SK-N-MC (cell line): ENCODE measurements at regions not wholly inside any gene's neighbourhood (a gene's known extent, or its start where the extent isn't known, plus 50 kb on each side); places are given as distances from the start of the nearest gene placed in this dataset.

Experiments
- DNase-seq: peaks from one replicate; pipeline ENCODE4 v3.0.0-alpha.2; 2011; ENCODE audit warnings: low read depth, low spot score
- H3K27ac ChIP-seq: fragments of 200-600 bp; sonication (generic); 2 replicates; pipeline ENCODE4 v1.5.1; 2016; ENCODE audit warnings: mixed run types
- H3K36me3 ChIP-seq: fragments of 200-600 bp; sonication (generic); 2 replicates; pipeline ENCODE4 v1.6.1; 2017; ENCODE audit warnings: antibody characterized with exemption, low read length, mixed read lengths; ENCODE audit not compliant: insufficient read depth
- H3K4me3 ChIP-seq: fragments of 200-600 bp; sonication (generic); 2 replicates; pipeline ENCODE4 v1.5.1; 2016
- H3K9ac ChIP-seq: fragments of 200-600 bp; sonication (generic); 2 replicates; pipeline ENCODE4 v1.8.0; 2017; ENCODE audit warnings: mixed run types, mixed read lengths; ENCODE audit not compliant: insufficient read length
- H3K9me3 ChIP-seq: fragments of 200-600 bp; sonication (generic); 2 replicates; pipeline ENCODE4 v1.6.1; 2017; ENCODE audit warnings: low read depth, mild to moderate bottlenecking, antibody characterized with exemption, low read length, moderate library complexity, mixed read lengths
- EZH2 ChIP-seq: fragments of 200-600 bp; sonication (generic); IDR thresholded peaks from one replicate; pipeline ENCODE4 v1.6.1; 2017; ENCODE audit warnings: antibody characterized with exemption
- FOXP2 ChIP-seq: optimal IDR thresholded peaks from 2 replicates; pipeline ENCODE3; 2011; ENCODE audit warnings: mild to moderate bottlenecking, moderate library complexity; ENCODE audit not compliant: insufficient read depth; ENCODE audit errors: extremely low read length, control extremely low read depth
- POLR2AphosphoS5 ChIP-seq: IDR thresholded peaks from 2 replicates; pipeline ENCODE4 v1.6.1; 2012; ENCODE audit warnings: mild to moderate bottlenecking, low read depth, low read length, borderline replicate concordance

DNA sequence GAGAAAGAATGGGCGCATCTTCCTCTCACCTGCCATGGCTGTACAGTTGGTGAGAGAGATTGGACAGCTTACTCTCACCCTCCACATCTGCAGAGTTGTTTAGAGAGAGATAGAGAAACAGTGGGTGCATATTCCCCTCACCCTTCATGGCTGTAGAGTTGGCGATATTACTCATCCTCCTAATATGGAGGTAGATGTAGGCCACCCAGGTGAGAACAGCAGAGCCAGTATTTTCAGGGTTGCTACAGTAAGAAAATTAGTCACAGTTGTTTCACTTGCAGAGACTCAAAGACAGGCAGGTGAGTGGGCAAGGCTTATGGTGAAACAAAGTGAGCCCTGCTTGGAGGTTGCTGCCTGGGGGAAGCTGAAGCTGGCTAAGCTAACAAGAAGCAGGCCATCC, 65.0 kb upstream of the PFKP start:
- Histone ChIP-seq H3K9me3 (no peaks in the 10 kb centered on the region), H3K4me3 (no peak overlapping the region), H3K27ac (no peak overlapping the region), H3K36me3 (no peaks in the 10 kb centered on the region), H3K9ac (no peak overlapping the region)
- DNase-seq: no peak
- TF ChIP-seq POLR2AphosphoS5 (no peak), FOXP2 (no peak), EZH2 (no peak)

DNA sequence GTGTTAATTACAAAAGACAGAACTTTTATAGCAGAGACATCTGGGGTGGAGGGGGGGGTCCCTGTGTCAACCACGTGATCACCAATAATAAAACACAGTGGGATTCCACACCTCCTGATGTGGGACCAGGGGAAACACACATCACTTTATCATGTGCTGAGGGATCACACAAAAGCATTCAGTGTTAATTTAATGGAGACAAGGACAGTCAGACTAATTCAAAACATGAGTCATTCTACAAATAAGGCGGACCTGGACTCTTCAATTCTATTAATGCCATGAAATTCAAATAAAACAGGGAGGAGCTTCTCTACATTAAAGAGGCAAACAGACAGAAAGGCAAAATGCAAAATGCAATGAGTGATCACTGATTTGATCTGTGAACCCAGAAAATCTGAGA, 67.3 kb upstream of the PFKP start:
- no peak overlapping the region for H3K4me3 ChIP-seq
- H3K27ac ChIP-seq: no peak overlapping the region
- TF ChIP-seq POLR2AphosphoS5 (no peak), FOXP2 (no peak), EZH2 (no peak)
- H3K36me3 ChIP-seq: no peaks in the 10 kb centered on the region
- H3K9me3 ChIP-seq: no peaks in the 10 kb centered on the region
- no peak for DNase-seq
- H3K9ac ChIP-seq: no peak overlapping the region

DNA sequence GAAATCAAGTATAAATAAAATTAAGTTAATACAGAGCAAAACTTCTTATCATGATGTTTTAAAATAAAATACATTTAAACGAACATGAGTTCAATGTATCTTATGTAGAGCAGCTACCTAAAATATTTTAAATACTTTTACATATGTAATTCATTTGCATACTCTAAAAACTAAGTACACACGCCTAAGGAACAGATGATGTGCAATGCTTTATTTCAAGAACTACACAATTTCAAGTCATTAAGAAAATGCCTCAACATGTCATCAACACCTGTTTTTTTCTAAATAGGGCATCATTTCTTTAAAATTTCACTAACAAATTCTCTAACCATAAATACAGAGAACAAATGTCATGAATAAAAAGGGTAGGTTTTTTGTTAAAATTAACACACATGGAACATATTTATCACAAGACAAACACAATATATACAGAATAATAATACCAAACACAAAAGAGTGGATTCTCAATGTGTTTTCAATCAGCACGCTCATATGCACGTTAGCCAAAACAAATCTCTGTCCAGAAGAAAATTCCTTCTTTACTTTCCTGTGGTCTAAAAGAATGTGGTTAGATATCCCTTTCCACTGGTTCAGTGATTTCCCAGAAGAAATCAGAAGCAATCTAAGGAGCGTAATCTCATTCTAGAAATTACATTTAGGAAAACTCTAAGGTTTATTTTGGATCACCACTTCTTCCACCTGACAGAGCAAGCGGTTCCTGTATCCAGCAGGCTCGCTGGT, 73.0 kb upstream of the PFKP start:
- no peaks in the 10 kb centered on the region for H3K36me3 ChIP-seq
- H3K27ac ChIP-seq: no peak overlapping the region
- TF ChIP-seq FOXP2 (no peak), POLR2AphosphoS5 (no peak), EZH2 (no peak)
- DNase-seq: no peak
- H3K9me3 ChIP-seq: no peaks in the 10 kb centered on the region
- H3K9ac ChIP-seq: no peak overlapping the region
- H3K4me3 ChIP-seq: no peak overlapping the region

GRCh38 chr10:2993636-2994035, 73.7 kb upstream of the PFKP start:
- no peak for DNase-seq
- TF ChIP-seq POLR2AphosphoS5: no peak
- no peak for TF ChIP-seq EZH2
- TF ChIP-seq FOXP2: no peak
- no peak overlapping the region for H3K9ac ChIP-seq
- no peak overlapping the region for H3K4me3 ChIP-seq
- H3K9me3 ChIP-seq: no peaks in the 10 kb centered on the region
- H3K27ac ChIP-seq: no peak overlapping the region
- H3K36me3 ChIP-seq: no peaks in the 10 kb centered on the region

DNA sequence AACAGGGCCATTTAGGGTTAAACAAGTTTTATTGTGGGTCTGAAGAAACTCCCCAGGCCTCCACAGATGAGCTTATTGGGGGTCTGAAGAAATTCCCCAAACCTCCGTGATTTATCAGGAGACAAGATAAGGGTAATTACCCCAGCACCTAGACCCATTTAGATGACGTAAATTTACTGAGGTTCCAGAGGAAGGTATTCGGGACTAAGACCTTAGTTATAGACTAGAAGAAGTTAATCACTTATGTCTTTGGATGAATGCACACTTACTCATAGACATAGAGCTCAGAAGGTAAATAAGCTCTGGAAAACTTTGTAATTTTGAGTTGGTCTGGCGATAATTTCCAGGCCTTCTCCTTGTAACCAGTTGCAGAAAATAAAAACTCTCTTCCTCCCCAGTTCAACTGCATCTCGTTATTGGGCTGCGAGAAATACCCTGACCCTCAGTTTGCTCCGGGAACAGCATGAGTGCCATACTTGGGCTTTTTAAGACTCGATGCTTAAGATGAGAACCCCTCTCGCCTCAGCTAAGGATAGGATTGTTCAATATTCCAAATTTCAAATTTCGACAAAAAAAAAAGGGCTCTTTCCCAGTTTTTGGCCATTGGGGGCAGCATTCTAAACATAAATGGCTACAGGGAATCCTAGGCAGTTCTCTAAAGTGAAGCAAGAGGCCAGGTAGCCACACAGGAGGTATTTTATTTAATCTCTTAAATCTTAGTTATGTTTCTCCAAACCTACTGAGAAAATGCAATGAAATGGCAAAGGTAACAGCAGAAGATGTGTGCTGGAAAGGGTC, 74.7 kb upstream of the PFKP start:
- Histone ChIP-seq H3K27ac (no peak overlapping the region), H3K36me3 (no peaks in the 10 kb centered on the region), H3K4me3 (no peak overlapping the region), H3K9me3 (no peaks in the 10 kb centered on the region), H3K9ac (no peak overlapping the region)
- DNase-seq: no peak
- TF ChIP-seq EZH2 (no peak), POLR2AphosphoS5 (no peak), FOXP2 (no peak)

GRCh38 chr10:2990764-2991163, 76.6 kb upstream of the PFKP start:
- Histone ChIP-seq H3K27ac (no peak overlapping the region), H3K9ac (no peak overlapping the region), H3K9me3 (no peaks in the 10 kb centered on the region), H3K4me3 (no peak overlapping the region), H3K36me3 (no peaks in the 10 kb centered on the region)
- TF ChIP-seq FOXP2 (no peak), POLR2AphosphoS5 (no peak), EZH2 (no peak)
- DNase-seq: no peak

GRCh38 chr10:2989292-2989947, 77.9 kb upstream of the PFKP start:
- no peak for DNase-seq
- TF ChIP-seq POLR2AphosphoS5: no peak
- no peak for TF ChIP-seq EZH2
- TF ChIP-seq FOXP2: no peak
- no peak overlapping the region for H3K9ac ChIP-seq
- no peak overlapping the region for H3K4me3 ChIP-seq
- no peak overlapping the region for H3K27ac ChIP-seq
- no peaks in the 10 kb centered on the region for H3K9me3 ChIP-seq
- H3K36me3 ChIP-seq: no peaks in the 10 kb centered on the region

DNA sequence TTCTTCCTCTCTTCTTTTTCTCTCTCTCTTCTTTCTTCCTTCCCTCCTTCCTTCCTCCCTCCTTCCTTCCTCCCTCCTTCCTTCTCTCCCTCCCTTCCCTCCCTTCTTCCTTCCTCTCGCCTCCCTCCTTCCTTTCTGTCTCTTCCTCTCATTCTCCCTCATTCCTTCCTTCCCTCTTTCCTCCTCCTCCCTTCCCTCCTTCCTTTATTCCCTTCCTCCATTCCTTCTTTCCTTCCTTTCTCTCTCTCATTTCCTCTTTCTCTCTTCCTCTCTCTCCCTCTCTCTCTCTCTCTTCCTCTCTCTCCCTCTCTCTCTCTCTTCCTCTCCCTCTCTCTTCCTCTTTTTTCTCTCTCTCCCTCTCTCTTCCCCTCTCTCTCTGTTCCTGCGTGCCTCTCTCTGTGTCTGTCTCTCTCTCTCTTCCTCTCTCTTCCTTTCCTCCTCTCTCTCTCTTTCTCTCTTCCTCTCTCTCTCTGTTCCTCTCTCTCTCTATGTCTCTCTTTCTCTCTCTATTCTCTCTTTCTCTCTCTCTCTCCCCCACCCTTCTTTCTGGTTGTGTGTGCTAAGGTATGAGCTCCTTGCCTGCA, 80.1 kb upstream of the PFKP start:
- Histone ChIP-seq H3K9me3 (no peaks in the 10 kb centered on the region), H3K9ac (no peak overlapping the region), H3K27ac (no peak overlapping the region), H3K4me3 (no peak overlapping the region), H3K36me3 (no peaks in the 10 kb centered on the region)
- TF ChIP-seq FOXP2 (no peak), POLR2AphosphoS5 (no peak), EZH2 (no peak)
- no peak for DNase-seq
